H9 (cell line): ENCODE measurements at regions not wholly inside any gene's neighbourhood (a gene's known extent, or its start where the extent isn't known, plus 50 kb on each side); places are given as distances from the start of the nearest gene placed in this dataset.

ENCODE experiments used
- DNase-seq: peaks from one replicate; pipeline ENCODE4 v3.0.0-alpha.2; 2017
- H2AFZ ChIP-seq: one replicate; pipeline ENCODE4 v1.6.1; 2013; ENCODE audit warnings: mild to moderate bottlenecking, low read length, control low read depth, moderate library complexity
- H2AK5ac ChIP-seq: 2 replicates; pipeline ENCODE4 v1.6.1; 2013; ENCODE audit warnings: low read length, control low read depth, mixed read lengths; ENCODE audit not compliant: insufficient read length
- H2BK120ac ChIP-seq: one replicate; pipeline ENCODE4 v1.6.1; 2013; ENCODE audit warnings: low read depth, mild to moderate bottlenecking, low read length, control low read depth, inconsistent platforms; ENCODE audit not compliant: poor library complexity, severe bottlenecking
- H2BK12ac ChIP-seq: 2 replicates; pipeline ENCODE4 v1.6.1; 2013; ENCODE audit warnings: low read length, control low read depth, mixed read lengths, low read depth; ENCODE audit not compliant: insufficient read length
- H2BK15ac ChIP-seq: 2 replicates; pipeline ENCODE4 v1.6.1; 2013; ENCODE audit warnings: low read depth, low read length, control low read depth
- H2BK20ac ChIP-seq: one replicate; pipeline ENCODE4 v1.6.1; 2013; ENCODE audit warnings: low read depth, mild to moderate bottlenecking, low read length, control low read depth, inconsistent platforms; ENCODE audit not compliant: poor library complexity, severe bottlenecking
- H2BK5ac ChIP-seq: 2 replicates; pipeline ENCODE4 v1.6.1; 2013; ENCODE audit warnings: low read length, control low read depth, mixed read lengths; ENCODE audit not compliant: insufficient read length
- H3K14ac ChIP-seq: 2 replicates; pipeline ENCODE4 v1.6.1; 2013; ENCODE audit warnings: low read length, control low read depth; ENCODE audit not compliant: insufficient read depth
- H3K18ac ChIP-seq: 2 replicates; pipeline ENCODE4 v1.6.1; 2013; ENCODE audit warnings: low read depth, mild to moderate bottlenecking, mixed read lengths, low read length, control low read depth; ENCODE audit not compliant: insufficient read length
- H3K23ac ChIP-seq: 2 replicates; pipeline ENCODE4 v1.6.1; 2013; ENCODE audit warnings: low read length, control low read depth, mixed read lengths, low read depth; ENCODE audit not compliant: insufficient read length
- H3K23me2 ChIP-seq: 2 replicates; pipeline ENCODE4 v1.6.1; 2013; ENCODE audit warnings: low read depth, mild to moderate bottlenecking, mixed read lengths, low read length, control low read depth; ENCODE audit not compliant: insufficient read length, poor library complexity, severe bottlenecking
- H3K27ac ChIP-seq: 2 replicates; pipeline ENCODE4 v1.5.1; 2013; ENCODE audit warnings: low read length, control low read depth, mixed read lengths, low read depth; ENCODE audit not compliant: insufficient read length
- H3K27me3 ChIP-seq: 2 replicates; pipeline ENCODE4 v1.6.1; 2013; ENCODE audit warnings: low read length, control low read depth, inconsistent platforms; ENCODE audit not compliant: insufficient read depth
- H3K4ac ChIP-seq: 2 replicates; pipeline ENCODE4 v1.6.1; 2013; ENCODE audit warnings: low read depth, mild to moderate bottlenecking, control low read depth, inconsistent platforms, low read length, moderate library complexity
- H3K4me1 ChIP-seq: 2 replicates; pipeline ENCODE4 v1.6.1; 2013; ENCODE audit warnings: low read length, control low read depth, inconsistent platforms; ENCODE audit not compliant: insufficient read depth
- H3K4me2 ChIP-seq: 2 replicates; pipeline ENCODE4 v1.6.1; 2013; ENCODE audit warnings: low read length, control low read depth, mixed read lengths; ENCODE audit not compliant: insufficient read length, insufficient read depth
- H3K56ac ChIP-seq: 2 replicates; pipeline ENCODE4 v1.6.1; 2013; ENCODE audit warnings: low read depth, mild to moderate bottlenecking, mixed read lengths, low read length, control low read depth; ENCODE audit not compliant: insufficient read length
- H3K79me1 ChIP-seq: 2 replicates; pipeline ENCODE4 v1.6.1; 2013; ENCODE audit warnings: low read depth, mild to moderate bottlenecking, moderate library complexity, low read length, control low read depth, inconsistent platforms; ENCODE audit not compliant: insufficient read depth, poor library complexity, severe bottlenecking
- H3K79me2 ChIP-seq: 2 replicates; pipeline ENCODE4 v1.6.1; 2013; ENCODE audit warnings: low read length, control low read depth, inconsistent platforms; ENCODE audit not compliant: insufficient read depth
- H3K9ac ChIP-seq: 2 replicates; pipeline ENCODE4 v1.6.1; 2013; ENCODE audit warnings: low read length, control low read depth, mixed read lengths; ENCODE audit not compliant: insufficient read length; ENCODE audit errors: extremely low read depth
- H3K9me3 ChIP-seq: one replicate; pipeline ENCODE4 v1.6.1; 2013; ENCODE audit warnings: low read depth, low read length, inconsistent platforms; ENCODE audit not compliant: control insufficient read depth
- H3T11ph ChIP-seq: one replicate; pipeline ENCODE4 v1.6.1; 2013; ENCODE audit warnings: mild to moderate bottlenecking, low read length, control low read depth, inconsistent platforms
- H4K20me1 ChIP-seq: one replicate; pipeline ENCODE4 v1.6.1; 2013; ENCODE audit not compliant: control insufficient read depth, insufficient read length, insufficient read depth
- H4K5ac ChIP-seq: 2 replicates; pipeline ENCODE4 v1.6.1; 2013; ENCODE audit warnings: low read depth, mild to moderate bottlenecking, mixed read lengths, low read length, control low read depth; ENCODE audit not compliant: insufficient read length
- H4K8ac ChIP-seq: replicated peaks from 2 replicates; pipeline ENCODE4 v1.6.1; 2013; ENCODE audit warnings: low read length, control low read depth, mixed read lengths, low read depth; ENCODE audit not compliant: insufficient read length
- H4K91ac ChIP-seq: 2 replicates; pipeline ENCODE4 v1.6.1; 2013; ENCODE audit warnings: low read depth, mild to moderate bottlenecking, moderate library complexity, mixed read lengths, low read length, control low read depth; ENCODE audit not compliant: insufficient read length
- H3K27ac Mint-ChIP-seq, 3 experiments: 2 replicates in 2 of 3; 3 replicates in 1 of 3; pipeline ENCODE4 v1.8.0; 2020 to 2021; ENCODE audit warnings: mixed read lengths in 3 of 3, mild to moderate bottlenecking in 1 of 3, moderate library complexity in 1 of 3
- H3K27me3 Mint-ChIP-seq: 2 replicates; pipeline ENCODE4 v1.8.0; 2021; ENCODE audit warnings: low read depth, mild to moderate bottlenecking, moderate library complexity, mixed read lengths
- H3K36me3 Mint-ChIP-seq, 3 experiments: 2 replicates in 2 of 3; 3 replicates in 1 of 3; pipeline ENCODE4 v1.8.0; 2020 to 2021; ENCODE audit warnings: low read depth in 3 of 3, mixed read lengths in 3 of 3; ENCODE audit not compliant: insufficient read depth in 1 of 3
- H3K4me1 Mint-ChIP-seq, 2 experiments: 2 replicates each; pipeline ENCODE4 v1.8.0; 2020; ENCODE audit warnings: mixed read lengths in 2 of 2
- H3K4me3 Mint-ChIP-seq, 2 experiments: 2 replicates in 1 of 2; 3 replicates in 1 of 2; pipeline ENCODE4 v1.8.0; 2020 to 2021; ENCODE audit warnings: mild to moderate bottlenecking in 2 of 2, mixed read lengths in 2 of 2, moderate library complexity in 1 of 2
- H3K9me3 Mint-ChIP-seq, 2 experiments: 2 replicates in 1 of 2; 3 replicates in 1 of 2; pipeline ENCODE4 v1.8.0; 2020; ENCODE audit warnings: mild to moderate bottlenecking in 2 of 2, mixed read lengths in 2 of 2, moderate library complexity in 1 of 2
- CTCF ChIP-seq: fragments of 200-600 bp; sonication (generic); conservative IDR thresholded peaks from 3 replicates; pipeline ENCODE4 v1.8.0; 2021; ENCODE audit warnings: antibody characterized with exemption, mild to moderate bottlenecking
- WGBS: extraction: QIAGEN DNeasy Blood & Tissue Kit; methylation state at CpG from one replicate; pipeline ENCODE4 v1.1.7; 2013; ENCODE audit warnings: missing lambda C conversion rate, low lambda C conversion rate, mixed read lengths; ENCODE audit not compliant: insufficient read length; ENCODE audit errors: extremely low coverage; 5-methylcytosine and 5-hydroxymethylcytosine counted together

- Histone ChIP-seq H3K9me3 (peaks cover 12% of the 10 kb centered on the region), H2BK12ac (no peak overlapping the region), H2AK5ac (no peak overlapping the region), H3K4me1 (no peaks in the 10 kb centered on the region), H4K20me1 (no peaks in the 10 kb centered on the region), H3K4ac (no peak overlapping the region), H2BK120ac (no peak overlapping the region), H2BK20ac (no peak overlapping the region), H3K79me2 (no peaks in the 10 kb centered on the region), H2AFZ (no peak overlapping the region), H3K56ac (no peak overlapping the region), H4K91ac (no peak overlapping the region), H3K27me3 (no peaks in the 10 kb centered on the region), H3K27ac (no peak overlapping the region), H3K18ac (no peak overlapping the region), H2BK15ac (no peak overlapping the region), H3K23me2 (no peaks in the 10 kb centered on the region), H3K23ac (no peak overlapping the region), H3K9ac (no peak overlapping the region), H3K4me2 (no peak overlapping the region), H3K79me1 (no peaks in the 10 kb centered on the region), H3K14ac (no peak overlapping the region), H2BK5ac (no peak overlapping the region), H3T11ph (no peak overlapping the region), H4K5ac (no peak overlapping the region), H4K8ac (no peak overlapping the region)
- Mint-ChIP-seq H3K4me3 (no peak overlapping the region), H3K27me3 (no peaks in the 10 kb centered on the region; the same call in 1 of the 2 replicates), H3K4me1 (peaks cover 15% of the 10 kb centered on the region in 2 experiments), H3K36me3 (peaks cover 0 to 9% (median 3%) of the 10 kb centered on the region in 3 experiments; a peak in 4 of 7 replicates), H3K9me3 (peaks cover 18 to 20% of the 10 kb centered on the region in 2 experiments), H3K27ac (no peak overlapping the region)
- no peak for TF ChIP-seq CTCF
- peak; percentile 15 for DNase-seq
- no CpG with 5 or more reads among the region's 23 CpGs for WGBS
These were observed 106.0 kb downstream of the KIF26A start for GRCh38 chr14:104244221-104245011.
